Right renal cortex interstitium (tissue), 3 donors: ENCODE measurements at regions not wholly inside any gene's neighbourhood (a gene's known extent, or its start where the extent isn't known, plus 50 kb on each side); places are given as distances from the start of the nearest gene placed in this dataset.

Experiments
- DNase-seq, 3 donors: peaks; one replicate each; pipeline ENCODE4 v3.0.0-alpha.2; 2013; ENCODE audit warnings: low read depth in 3 of 3, low spot score in 2 of 3

DNA sequence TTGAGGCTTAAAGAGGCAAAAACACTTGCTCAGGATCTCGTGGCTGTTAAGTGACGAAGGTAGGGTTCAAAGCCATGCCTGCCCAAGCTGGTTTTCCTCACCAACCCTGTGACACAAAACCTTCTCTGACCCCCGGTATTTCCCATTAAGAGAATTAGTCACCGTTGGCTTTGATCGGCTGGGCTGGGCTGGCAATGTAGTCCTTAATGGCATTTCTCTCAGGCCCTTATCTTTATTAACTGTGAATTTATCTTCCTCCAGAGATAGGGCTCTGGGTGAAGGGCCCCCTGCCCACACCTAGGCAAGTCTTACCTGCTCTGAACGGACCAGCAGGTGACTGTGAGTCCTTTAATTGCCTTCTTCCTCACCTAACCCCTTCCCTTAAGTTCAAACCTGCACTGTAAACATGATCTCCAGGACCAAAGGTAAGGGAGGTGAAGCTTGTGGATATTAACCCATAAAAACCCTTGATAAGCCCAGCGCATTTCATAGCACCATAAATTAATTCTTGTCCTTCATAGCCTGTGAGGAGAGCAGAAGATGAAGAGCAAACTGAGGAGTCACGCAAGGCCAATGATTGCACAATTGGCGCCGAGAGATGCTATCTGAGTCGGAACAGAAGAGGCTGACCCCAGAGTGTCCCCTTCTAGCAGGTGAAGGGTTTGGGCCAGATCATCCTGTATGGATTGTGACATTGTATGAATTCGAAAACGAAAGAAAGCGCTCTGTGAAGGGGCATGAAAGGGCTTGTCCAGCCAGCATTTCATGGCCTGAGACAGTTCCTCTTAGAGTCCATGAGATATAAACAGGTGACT lies 790.8 kb upstream of the TBX3 start:
- DNase-seq, result no peak

DNA sequence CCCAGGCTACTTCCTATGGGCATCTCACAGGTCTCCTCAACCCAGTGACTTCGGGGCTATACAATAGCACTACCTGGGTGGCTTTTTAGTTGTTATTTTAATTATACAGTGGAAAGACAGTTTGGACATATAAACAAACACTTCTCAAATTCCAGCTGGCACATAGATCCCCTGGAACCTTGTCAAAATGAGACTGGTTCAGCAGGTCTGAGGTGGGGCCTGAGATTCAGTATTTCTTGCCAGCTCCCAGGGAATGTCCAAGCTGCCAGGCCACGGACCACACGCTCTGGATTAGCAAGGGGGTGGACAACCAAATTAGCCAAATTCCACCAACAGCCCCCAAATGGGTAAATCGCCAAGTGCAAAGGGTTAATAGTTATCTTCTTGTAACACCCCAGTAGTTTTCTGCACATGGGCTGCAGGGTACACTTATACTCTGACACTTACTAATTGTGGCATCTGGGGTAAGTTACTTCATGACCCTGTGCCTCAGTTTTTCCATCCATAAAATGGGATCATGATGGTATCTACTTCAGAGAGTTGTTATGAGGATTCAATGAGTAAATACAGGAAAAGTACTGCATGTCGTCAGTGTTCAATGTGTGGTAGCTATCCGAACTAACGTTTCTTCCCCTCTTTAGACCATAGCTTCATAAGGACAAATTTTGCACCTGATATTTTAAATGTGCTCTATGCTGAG lies 789.4 kb upstream of the TBX3 start:
- DNase-seq, result no peak

DNA sequence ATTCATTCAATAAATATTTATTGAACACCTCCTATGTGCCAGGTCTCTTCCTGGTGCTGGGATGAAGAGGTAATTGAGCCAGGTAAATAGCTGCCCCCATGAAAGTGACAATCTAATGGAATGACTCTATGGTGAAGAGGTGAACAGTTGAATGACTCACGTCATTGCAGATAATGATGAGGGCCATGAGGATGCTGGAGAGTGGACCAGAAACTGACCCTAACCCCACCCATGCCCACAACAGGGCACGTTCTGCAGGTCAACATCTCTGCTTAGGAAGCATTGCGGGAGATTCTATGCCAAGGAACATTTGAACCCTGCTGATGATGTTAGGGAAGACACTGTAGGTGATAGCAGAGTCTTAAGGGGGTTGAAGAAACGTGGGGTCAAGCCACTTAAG lies 788.9 kb upstream of the TBX3 start:
- DNase-seq, result no peak

DNA sequence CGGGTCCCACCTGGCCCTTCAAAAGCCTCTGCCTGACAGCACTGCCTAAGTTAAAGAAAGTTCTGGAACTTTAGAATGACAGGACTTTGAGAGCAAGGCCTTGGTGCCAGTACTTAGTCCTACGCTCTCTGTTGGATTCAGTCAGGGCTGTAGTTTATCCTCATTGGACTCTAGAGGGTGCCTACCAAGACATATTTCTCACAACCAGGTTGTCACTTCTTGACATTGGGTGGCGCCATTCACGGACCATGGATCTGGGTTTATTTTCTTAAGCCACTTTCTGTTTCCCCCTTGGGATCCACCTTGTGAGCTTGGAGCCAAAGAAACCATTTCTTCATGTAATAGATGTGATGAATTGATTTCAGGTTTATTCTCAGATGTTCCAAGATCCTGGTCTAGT lies 787.0 kb upstream of the TBX3 start:
- DNase-seq, result no peak

DNA sequence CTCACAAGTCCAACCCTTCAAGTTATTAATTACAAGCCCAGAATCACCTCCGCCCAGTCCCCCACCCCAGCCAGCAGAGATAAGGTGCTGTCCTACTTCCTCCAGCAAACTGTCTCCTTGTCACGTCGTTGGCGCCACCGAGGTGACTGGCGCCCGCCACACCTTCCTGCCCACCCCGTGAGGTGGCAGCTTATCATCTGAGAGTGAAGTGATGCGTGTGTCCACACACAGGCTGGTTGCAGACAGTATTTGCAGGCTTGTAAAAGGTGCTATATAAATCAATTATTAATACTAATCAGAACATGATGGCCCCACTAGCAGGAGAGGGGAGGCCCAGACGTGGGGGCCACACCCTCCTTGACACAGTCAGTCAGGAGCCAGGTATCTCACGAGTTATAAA lies 786.6 kb upstream of the TBX3 start:
- no peak for DNase-seq

DNA sequence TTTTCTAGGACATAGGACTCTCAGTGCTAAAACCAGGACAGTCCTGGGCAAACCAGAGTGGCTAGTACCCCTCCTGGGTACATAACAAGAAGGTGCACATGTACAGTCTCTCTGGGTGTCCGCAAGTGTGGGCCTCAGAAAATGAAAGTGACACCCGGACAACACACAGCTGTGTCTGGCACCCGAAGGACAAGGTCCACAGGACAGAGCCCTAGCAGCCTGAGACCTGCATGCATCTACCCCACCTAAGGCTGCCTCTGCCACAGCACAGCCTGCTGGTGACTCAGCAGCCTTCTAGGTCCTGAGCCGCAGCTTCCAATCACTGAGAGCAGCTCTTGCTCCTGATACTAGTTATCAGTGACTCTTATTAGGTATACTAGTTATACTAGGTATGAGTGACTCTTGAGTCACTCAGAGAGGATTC lies 784.1 kb upstream of the TBX3 start:
- no peak for DNase-seq

DNA sequence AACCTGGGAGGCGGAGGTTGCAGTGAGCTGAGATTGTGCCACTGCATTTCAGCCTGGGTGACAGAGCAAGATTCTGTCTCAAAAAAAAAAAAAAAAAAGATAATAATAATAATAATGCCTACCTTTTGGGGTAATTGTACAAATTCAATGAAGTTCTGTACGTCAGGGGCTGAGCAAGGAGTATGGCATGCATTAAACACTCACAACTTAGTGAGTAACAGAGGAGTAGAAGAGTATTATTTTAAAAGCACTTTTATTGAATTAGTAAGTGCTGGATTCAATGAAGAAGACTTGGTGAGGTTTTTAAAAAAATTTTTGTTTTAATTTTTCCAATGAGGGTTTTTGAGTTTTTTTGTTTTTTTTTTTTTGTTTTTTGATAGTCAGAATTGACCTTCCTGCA lies 783.6 kb upstream of the TBX3 start:
- no peak for DNase-seq

DNA sequence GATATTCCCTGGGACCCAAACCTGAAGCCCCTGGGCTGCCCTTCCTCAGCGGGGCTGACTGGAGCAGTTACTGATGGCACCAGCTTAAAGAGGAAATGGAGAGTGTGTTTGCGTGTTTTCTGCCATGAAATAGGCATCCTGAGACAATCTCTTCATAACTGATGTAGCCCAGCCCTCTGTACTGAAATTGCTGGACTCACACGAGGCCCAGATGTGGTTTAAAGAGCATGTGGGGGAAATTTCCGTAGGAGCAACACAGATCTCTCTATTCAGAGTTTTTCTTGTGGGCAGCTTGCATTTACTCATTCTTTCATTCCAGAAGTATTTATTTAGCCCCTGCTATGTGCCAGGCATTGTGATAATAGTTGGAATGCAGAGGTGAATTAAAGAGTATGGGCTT lies 782.1 kb upstream of the TBX3 start:
- DNase-seq, result no peak

DNA sequence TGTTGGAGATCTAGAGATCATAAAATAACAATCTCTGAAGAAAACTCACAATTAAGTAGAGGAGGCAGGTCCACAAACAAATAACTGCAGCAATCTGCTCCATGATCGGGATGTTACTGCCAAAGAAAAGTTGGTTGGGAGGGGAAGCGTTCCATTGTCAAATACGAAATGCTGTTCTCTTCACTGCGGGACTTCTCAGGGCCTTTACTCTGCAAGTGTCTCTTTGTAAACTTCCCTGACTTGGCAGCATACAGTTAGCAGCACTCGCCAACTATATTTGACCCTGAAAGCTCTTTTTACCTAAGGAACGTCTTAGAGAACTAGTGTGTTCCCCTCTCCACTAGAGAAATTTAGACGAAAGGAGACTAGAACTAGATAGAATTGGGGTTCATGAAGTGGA lies 780.7 kb upstream of the TBX3 start:
- DNase-seq, result no peak

DNA sequence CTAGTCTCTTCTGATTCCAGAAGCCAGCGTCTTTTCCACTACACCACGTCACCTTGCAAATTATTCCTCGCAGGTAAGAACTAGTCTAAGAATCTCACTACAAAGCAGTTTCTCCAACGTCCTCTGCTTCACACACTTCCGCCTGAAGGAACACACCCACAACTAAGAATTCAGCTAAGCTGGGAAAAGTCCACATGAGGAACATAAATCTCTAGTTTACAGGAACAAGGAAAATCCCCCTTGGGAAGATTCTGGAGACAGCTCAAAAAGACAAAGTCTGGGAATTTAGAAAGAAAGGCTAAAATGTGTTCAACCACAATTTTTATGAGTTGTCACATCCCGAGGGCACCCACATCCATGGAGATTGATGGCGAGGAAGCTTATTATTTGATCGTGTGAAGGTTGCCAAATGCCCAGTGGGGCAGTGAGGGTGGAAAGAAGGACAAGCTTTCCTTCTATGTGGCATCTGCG lies 780.2 kb upstream of the TBX3 start:
- no peak for DNase-seq

DNA sequence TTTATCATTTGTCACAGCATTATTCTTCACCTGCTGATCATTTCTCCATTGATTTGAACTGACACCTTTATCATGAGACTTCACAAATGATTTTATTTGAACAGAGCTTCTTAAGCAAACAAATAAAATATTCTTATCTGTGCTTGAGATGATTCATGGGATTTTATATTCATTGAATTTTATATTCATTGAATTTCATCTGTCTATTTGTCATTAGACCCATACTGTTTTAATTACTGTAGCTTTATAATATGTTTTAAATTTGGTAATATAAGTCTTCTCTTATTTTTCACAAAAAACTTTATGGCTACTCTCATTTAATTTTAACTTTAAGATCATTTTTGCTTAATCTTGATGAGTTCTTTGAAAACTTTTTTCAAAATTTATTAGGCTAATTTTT lies 777.4 kb upstream of the TBX3 start:
- DNase-seq, result no peak

DNA sequence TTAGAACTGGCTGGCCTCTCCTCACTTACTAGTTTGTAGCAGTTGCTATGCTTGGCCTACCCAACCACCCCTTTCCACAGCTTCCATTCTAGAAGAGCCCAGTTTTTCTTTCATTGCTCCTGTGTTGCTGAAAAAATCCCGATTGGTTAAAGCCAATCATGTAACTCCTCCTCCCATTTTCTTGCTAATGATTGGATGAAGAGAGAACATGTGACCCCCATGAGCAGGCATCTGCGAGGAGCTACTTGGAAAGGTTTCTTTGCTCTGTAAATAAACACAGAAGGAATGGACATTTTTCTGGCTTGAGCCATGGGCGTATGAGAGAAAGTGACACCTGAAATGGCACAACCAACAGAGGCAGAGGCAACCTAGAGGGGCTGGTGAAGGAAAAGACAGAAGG lies 773.8 kb upstream of the TBX3 start:
- DNase-seq, result no peak

DNA sequence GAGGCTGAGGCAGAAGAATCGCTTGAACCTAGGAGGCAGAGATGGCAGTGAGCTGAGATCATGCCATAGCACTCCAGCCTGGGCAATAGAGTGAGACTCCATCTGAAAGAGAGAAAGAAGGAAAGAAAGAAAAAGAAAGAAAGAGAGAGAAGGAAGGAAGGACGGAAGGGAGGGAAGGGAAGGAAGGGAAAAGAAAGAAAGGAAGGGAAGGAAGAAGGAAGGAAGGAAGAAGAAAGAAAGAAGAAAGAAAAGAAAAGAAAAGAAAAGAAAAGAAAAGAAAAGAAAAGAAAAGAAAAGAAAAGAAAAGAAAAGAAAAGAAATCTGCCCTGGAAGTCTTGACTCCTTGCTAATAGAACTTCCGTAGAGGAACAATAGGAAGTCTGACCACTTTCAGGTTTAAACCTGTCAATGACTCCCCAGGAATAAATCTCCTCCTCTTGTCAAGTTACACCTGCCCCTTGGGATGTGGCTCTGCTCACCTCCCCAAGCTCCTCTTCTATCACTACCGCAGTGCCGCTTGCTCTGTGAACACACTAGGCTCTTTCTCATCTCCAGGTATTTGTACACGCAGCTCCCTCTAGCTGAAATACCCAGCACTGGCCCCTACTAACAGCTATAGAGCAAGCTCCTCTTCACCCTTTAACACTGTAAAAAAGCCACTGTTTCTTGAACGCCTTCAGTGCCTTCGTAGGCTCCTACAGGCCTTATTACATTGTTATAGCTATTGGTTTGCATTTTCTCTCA lies 773.1 kb upstream of the TBX3 start:
- no peak for DNase-seq

DNA sequence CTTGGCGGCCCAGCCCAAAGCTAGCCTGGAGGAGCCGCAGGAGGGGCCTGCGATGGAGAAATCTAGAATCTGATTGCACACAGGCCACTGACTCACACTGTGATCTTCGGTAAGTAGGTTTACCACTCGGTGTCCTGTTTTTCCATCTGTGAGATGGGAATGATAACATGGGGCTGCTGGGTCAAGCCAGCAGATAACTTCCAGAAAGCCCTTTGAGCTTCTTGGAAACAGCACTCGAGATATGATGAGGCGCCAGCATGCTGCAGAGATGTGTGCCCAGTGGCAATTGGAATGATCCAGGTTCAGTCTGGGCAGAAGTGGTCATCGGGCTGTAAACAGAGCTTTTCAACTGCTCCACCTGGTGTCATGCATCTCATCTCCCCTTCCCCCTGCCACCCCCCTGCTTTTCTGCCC lies 771.3 kb upstream of the TBX3 start:
- no peak for DNase-seq

DNA sequence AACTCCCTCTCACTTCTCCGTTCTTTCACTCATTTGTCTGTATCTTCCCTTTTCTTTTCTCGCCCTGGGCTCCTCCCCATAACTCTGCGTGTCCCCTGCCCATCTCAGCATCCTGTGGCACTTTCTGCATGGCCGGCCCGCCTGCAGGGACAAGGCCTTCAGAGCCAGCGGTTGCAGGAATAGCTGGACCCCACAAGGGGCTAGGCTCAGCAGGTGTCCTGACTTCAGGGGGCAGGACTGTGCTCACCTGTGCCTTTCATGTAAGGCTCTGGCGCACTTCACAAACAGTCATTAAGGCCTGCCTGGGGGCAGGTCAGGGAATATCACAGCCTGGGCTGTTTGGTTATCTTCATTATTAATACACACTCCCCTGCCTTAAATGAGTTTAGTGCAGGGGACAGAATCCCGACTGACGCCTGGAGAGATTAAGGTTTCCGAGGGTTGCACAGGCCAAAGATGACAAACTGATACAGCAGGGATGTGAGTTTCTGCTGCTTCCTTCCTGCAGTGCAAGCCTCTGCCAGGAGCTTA lies 768.8 kb upstream of the TBX3 start:
- DNase-seq, result no peak

DNA sequence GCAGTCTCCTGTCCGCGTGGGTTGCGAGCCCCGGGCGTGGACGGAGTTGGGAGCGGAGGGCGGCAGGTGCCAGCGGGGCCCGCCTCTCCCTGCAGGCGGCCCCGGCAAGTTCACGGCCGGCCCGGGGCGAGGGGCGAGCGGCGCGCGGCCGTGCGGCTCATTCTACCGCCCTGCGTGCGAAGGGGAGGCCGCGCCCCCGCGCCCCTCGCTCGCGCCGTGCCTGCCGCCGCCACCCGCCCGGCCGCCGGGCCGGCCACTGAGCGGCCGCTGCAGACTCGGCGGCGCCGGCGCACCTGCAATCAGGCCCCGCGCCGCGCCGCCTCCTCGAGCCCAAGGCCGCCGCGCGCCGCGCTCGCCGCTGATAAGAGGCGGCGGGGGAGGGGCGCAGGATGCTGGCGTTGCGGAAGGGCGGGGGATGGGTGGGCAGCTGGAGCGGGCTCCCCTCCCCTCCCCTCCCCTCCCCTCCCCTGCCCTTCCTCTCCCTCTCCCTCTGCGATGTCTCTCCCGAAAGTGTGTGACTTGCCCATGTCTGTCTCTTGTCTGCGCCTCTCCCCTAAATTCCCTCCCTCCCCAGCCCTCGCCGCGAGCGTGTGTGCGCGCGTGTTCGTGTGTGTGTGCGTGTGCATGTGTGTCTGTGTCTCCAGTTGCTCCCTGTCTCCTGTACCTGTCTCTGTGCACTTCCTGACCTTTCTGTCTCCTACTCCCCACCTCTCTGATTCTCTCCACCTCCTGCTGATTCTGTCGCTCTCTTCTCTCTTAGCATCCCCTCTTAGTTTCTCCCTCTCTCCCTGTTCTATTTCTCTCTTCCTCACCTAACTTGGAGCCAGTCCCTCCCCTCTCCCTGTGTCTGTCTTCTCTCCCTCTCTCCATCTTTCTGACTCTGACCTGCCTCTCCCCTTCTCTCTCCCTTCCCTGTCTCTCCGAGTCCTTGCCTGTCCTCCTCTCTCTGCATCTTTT lies 768.1 kb upstream of the TBX3 start:
- no peak for DNase-seq

DNA sequence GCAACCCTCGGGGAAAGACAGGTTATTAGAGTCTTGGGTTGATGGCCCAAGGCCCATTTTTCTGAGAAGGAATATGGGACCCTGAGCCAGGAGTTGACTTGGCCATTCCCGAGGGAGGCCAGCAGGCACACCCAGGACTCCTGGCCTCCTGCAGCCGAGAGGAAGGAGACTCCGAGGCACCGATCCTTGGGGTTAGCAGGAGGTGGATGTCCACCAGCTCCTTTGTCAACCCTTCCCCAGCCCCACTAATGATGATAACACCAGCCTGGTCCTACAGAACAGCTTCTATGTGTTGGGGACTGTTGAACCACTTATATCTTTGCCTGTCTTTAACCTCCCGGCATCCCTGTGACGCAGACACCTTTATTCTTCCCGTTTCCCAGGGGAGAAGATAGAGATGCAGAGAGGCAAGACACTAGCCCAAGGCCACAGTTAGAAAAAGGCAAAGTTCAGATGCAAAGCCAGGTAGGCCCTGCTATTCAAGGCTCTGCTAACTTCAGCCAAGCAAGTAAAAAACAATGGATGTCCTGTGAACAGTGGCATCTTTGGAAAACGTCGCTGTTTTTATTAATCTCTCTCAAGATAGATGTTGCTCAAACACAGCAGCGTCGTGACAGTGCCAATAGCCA lies 767.3 kb upstream of the TBX3 start:
- no peak for DNase-seq

DNA sequence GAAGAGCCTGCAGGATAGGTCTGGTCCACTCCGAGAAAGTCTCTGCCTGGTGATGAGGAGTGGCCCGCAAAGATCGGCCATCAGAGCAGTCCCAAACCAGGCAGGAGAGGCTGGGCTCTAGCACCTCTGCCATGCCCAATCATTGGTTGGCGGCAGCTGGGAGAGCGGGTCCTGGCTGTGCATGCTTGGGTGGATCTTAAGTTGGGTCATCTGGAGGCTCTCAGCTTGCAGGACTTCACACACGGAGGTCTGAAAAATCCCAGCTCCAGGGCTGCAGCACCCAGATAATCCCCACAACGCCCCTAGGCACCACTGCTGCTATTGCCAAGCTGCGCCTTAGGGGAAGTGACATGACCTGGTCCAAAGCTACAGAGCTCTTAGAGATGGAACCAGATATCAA lies 766.7 kb upstream of the TBX3 start:
- no peak for DNase-seq

DNA sequence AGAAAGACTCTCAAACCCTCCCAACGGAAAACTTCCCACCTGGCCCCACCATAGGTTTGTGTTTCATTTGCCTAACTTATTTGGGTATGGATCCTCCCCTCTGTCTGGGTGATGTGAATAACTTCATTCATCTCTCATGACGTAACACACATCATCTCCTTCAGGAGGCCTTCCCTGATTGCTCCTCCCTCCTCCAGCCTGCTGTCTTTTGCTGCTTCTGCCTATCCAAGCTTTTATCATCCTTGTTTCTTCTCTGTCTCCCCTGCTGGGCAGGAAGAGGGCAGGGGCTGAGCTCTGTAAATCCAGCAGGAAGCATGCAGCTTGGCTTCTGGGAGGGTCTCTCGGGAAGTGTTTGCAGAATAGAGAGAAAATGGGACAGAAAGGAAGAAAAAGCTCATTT lies 766.0 kb upstream of the TBX3 start:
- no peak for DNase-seq

DNA sequence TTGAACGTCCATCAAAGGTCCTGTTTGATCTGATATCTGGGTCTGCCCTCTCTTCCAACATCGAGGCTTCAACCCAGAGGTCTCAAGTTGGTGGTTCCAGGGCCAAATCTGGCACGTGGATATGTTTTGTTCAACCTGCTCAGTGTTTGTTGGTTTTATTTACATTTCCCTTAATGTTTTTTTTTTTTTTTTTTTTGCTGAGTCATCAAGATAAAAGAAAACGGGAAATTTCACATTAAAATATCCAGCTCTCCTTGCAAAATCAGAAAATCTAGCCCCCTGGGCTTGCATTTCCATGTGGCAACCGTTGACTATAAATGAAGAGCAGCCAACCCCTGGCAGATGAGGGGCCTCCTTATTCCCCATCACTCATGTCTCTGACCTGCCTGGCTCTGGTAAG lies 765.6 kb upstream of the TBX3 start:
- DNase-seq, result no peak
